Kidney (tissue), 13 donors: ENCODE measurements at regions not wholly inside any gene's neighbourhood (a gene's known extent, or its start where the extent isn't known, plus 50 kb on each side); places are given as distances from the start of the nearest gene placed in this dataset.
"Not testable (repeated sequence)": the region's sequence is repeated elsewhere in the genome, so short reads cannot be mapped to it uniquely, and the experiment has no call there.

ENCODE experiments used
- DNase-seq, 5 donors: peaks; one replicate each; pipeline ENCODE4 v3.0.0-alpha.2; 2013 to 2020
- FAIRE-seq: peaks from 2 replicates; lab custom pipeline; 2012; peaks lifted over from hg19 to GRCh38; lab: Jason Lieb, UNC
- H3K27ac ChIP-seq, 2 donors: one replicate each; pipeline ENCODE4 v1.7.0; 2013; ENCODE audit warnings: low read depth in 2 of 2, low read length in 2 of 2, inconsistent platforms in 1 of 2
- H3K27me3 ChIP-seq: one replicate; pipeline ENCODE4 v1.7.1; 2013; ENCODE audit warnings: low read length, inconsistent platforms; ENCODE audit not compliant: control insufficient read depth, insufficient read depth
- H3K36me3 ChIP-seq, 3 donors: one replicate each; pipeline versions ENCODE4 v1.7.0 to v1.7.1; 2013; ENCODE audit warnings: low read length in 3 of 3, control low read depth in 1 of 3, inconsistent platforms in 1 of 3; ENCODE audit not compliant: insufficient read depth in 3 of 3, control insufficient read depth in 2 of 3
- H3K4me1 ChIP-seq, 3 donors: one replicate each; pipeline versions ENCODE4 v1.7.0 to v1.7.1; 2013; ENCODE audit warnings: low read length in 3 of 3, inconsistent platforms in 1 of 3, low read depth in 1 of 3; ENCODE audit not compliant: control insufficient read depth in 2 of 3, insufficient read depth in 2 of 3
- H3K4me3 ChIP-seq, 3 donors: one replicate each; pipeline versions ENCODE4 v1.7.0 to v1.8.1; 2013; ENCODE audit warnings: low read length in 3 of 3, control low read depth in 1 of 3, inconsistent platforms in 1 of 3
- H3K9ac ChIP-seq, 3 donors: one replicate each; pipeline versions ENCODE4 v1.7.0 to v1.7.1; 2013; ENCODE audit warnings: low read length in 3 of 3, control low read depth in 1 of 3, inconsistent platforms in 1 of 3
- H3K9me3 ChIP-seq, 3 donors: one replicate each; pipeline versions ENCODE4 v1.7.0 to v1.7.1; 2013; ENCODE audit warnings: low read length in 3 of 3, control low read depth in 1 of 3, inconsistent platforms in 1 of 3; ENCODE audit not compliant: control insufficient read depth in 2 of 3, insufficient read depth in 1 of 3
- CTCF ChIP-seq: IDR thresholded peaks from 3 replicates; pipeline ENCODE4 v1.5.1; 2012; ENCODE audit warnings: mild to moderate bottlenecking, moderate library complexity, borderline replicate concordance; ENCODE audit not compliant: insufficient read depth; ENCODE audit errors: extremely low read depth
- intact Hi-C: fragments of 100-400 bp; cut with DNase I; formaldehyde crosslinking; loops from one replicate; pipeline ENCODE4 v1.11.1; 2022
- donor health status: control.
- donor health status: control.
- donor health status: control.
- donor health status: control.
- donor health status: control.
- donor health status: DM: yes; HTN: yes; CAD: no.
- donor health status: Normal renal cell carcinoma (clear cell type).

GRCh38 chr18:78827141-78827540, 152.5 kb upstream of the SALL3 start:
- DNase-seq (no peak), FAIRE-seq (no peak)
- Histone ChIP-seq H3K36me3 (no peaks in the 10 kb centered on the region), H3K9me3 (no peaks in the 10 kb centered on the region), H3K4me3 (no peak overlapping the region), H3K9ac (no peak overlapping the region), H3K27ac (no peak overlapping the region), H3K4me1 (no peaks in the 10 kb centered on the region), H3K27me3 (no peaks in the 10 kb centered on the region)
- intact Hi-C loops, result no loop called here
- no peak for TF ChIP-seq CTCF

GRCh38 chr18:78828131-78828530, 151.5 kb upstream of the SALL3 start:
- intact Hi-C loops, result no loop called here
- H3K9ac ChIP-seq, result no peak overlapping the region
- FAIRE-seq (no peak), DNase-seq (no peak)
- no peaks in the 10 kb centered on the region for H3K4me1 ChIP-seq
- no peaks in the 10 kb centered on the region for H3K9me3 ChIP-seq
- H3K4me3 ChIP-seq, result no peak overlapping the region
- H3K36me3 ChIP-seq, result no peaks in the 10 kb centered on the region
- H3K27me3 ChIP-seq, result no peaks in the 10 kb centered on the region
- no peak overlapping the region for H3K27ac ChIP-seq
- TF ChIP-seq CTCF, result no peak

DNA sequence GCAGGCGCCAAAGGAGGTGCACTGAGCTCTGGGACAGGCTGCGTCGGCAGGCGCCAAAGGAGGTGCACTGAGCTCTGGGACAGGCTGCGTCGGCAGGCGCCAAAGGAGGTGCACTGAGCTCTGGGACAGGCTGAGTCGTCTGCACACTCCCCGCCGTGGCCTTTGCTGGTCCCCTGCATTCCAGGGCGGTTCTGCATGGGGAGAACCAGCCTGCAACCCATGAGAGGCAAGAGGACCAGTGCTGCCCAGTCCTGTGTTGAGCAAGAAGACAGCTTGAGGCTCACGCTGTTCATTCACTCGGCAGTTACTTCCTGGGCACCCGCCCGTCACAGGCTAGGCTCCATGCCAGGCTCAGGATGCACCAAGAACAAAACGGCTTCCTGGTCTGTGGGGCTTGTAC, 150.6 kb upstream of the SALL3 start:
- H3K4me1 ChIP-seq, H3K4me3 ChIP-seq, H3K27me3 ChIP-seq, DNase-seq, intact Hi-C loops, FAIRE-seq, H3K27ac ChIP-seq, H3K9me3 ChIP-seq, H3K36me3 ChIP-seq, H3K9ac ChIP-seq: not testable (repeated sequence)

DNA sequence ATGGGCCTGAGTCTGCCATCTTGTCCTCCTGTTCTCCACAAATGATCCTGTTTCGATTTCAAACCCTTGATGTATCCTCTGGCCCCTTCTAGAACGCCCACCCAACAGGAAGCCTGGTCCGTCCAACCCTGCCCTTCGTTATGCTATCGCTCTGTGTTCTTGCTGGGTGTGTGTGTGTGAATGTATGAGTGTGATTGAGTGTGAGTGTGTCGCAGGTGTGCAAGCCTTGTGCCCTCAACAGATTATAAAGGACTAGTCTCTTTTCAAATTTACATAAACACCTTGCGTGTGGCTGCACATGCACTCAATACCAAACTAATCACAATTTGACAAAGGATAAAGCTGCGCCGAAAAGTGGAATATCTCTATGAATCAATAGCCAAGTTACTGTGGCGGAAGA, 149.5 kb upstream of the SALL3 start:
- Histone ChIP-seq H3K27ac (no peak overlapping the region), H3K4me3 (no peak overlapping the region), H3K27me3 (no peaks in the 10 kb centered on the region), H3K9ac (no peak overlapping the region), H3K9me3 (no peaks in the 10 kb centered on the region), H3K36me3 (no peaks in the 10 kb centered on the region), H3K4me1 (no peaks in the 10 kb centered on the region)
- no peak for DNase-seq
- TF ChIP-seq CTCF, result no peak
- FAIRE-seq, result no peak
- intact Hi-C loops, result no loop called here
